ENCODE measurements at regions not wholly inside any gene's neighbourhood (a gene's known extent, or its start where the extent isn't known, plus 50 kb on each side); places are given as distances from the start of the nearest gene placed in this dataset.

DNA sequence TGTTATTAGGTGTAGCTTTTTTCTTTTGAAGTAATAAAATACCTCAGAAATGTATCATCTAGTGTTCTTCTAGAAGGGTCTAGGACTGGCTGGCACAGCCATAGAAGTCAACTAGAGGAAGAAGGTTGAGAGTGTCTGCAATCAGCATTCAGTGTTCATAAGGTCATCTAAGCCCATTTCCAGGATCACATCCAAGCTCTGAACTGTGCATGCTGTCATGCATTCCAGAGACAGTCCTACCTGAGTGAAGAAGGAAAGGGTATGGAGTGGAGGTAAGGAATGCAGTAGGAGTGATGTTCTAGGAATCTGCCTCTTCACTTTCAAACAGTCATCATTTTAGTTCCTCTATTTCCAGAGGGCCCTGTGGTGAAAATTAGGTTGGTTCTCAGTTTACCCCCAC is 789.7 kb downstream of the GATA3 start:
- TF ChIP-seq, protein P1, sequence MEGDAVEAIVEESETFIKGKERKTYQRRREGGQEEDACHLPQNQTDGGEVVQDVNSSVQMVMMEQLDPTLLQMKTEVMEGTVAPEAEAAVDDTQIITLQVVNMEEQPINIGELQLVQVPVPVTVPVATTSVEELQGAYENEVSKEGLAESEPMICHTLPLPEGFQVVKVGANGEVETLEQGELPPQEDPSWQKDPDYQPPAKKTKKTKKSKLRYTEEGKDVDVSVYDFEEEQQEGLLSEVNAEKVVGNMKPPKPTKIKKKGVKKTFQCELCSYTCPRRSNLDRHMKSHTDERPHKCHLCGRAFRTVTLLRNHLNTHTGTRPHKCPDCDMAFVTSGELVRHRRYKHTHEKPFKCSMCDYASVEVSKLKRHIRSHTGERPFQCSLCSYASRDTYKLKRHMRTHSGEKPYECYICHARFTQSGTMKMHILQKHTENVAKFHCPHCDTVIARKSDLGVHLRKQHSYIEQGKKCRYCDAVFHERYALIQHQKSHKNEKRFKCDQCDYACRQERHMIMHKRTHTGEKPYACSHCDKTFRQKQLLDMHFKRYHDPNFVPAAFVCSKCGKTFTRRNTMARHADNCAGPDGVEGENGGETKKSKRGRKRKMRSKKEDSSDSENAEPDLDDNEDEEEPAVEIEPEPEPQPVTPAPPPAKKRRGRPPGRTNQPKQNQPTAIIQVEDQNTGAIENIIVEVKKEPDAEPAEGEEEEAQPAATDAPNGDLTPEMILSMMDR (IDR thresholded peaks at IDR 0.05; ENCODE audit: insufficient read depth, low read length), result no peak
- TF ChIP-seq SPI1 (IDR thresholded peaks at IDR 0.05; ENCODE audit: borderline replicate concordance, low read depth) (no peak), POLR2AphosphoS5 (IDR thresholded peaks at IDR 0.05; ENCODE audit: low read depth) (no peak)

All from HL-60 (cell line).